OCI-LY3 (cell line): ENCODE measurements at regions not wholly inside any gene's neighbourhood (a gene's known extent, or its start where the extent isn't known, plus 50 kb on each side); places are given as distances from the start of the nearest gene placed in this dataset.

Experiments used
- H2AFZ ChIP-seq: fragments of 200-600, 300-600 bp; shearing (Covaris generic); 2 replicates; pipeline ENCODE4 v1.6.0; 2014; ENCODE audit warnings: antibody characterized with exemption, low read depth, low read length
- H3K27ac ChIP-seq: fragments of 200-600, 300-600 bp; sonication (generic); 2 replicates; pipeline ENCODE4 v1.5.1; 2014; ENCODE audit warnings: mild to moderate bottlenecking, low read length, moderate library complexity, mixed read lengths
- H3K27me3 ChIP-seq: fragments of 200-600, 300-600 bp; sonication (generic); 2 replicates; pipeline ENCODE4 v1.6.1; 2014; ENCODE audit warnings: low read depth, low read length, mixed read lengths
- H3K36me3 ChIP-seq: fragments of 200-600, 300-600 bp; sonication (generic); replicated peaks from 2 replicates; pipeline ENCODE3; 2014; ENCODE audit warnings: low read depth, low read length, mixed read lengths
- H3K4me1 ChIP-seq: fragments of 300-600, 200-600 bp; sonication (generic); 2 replicates; pipeline ENCODE4 v1.6.1; 2014; ENCODE audit warnings: low read length, mixed read lengths
- H3K4me2 ChIP-seq: fragments of 200-600, 300-600 bp; sonication (generic); 2 replicates; pipeline ENCODE4 v1.6.1; 2014; ENCODE audit warnings: low read length, mixed read lengths
- H3K4me3 ChIP-seq: fragments of 300-600, 200-600 bp; sonication (generic); 2 replicates; pipeline ENCODE4 v1.5.1; 2014; ENCODE audit warnings: antibody characterized with exemption, mild to moderate bottlenecking, low read length, moderate library complexity
- H3K79me2 ChIP-seq: fragments of 300-600, 200-600 bp; shearing (Covaris generic); 2 replicates; pipeline ENCODE4 v1.6.1; 2014; ENCODE audit warnings: mild to moderate bottlenecking, low read length, mixed read lengths
- H3K9ac ChIP-seq: fragments of 300-600, 200-600 bp; shearing (Covaris generic); 2 replicates; pipeline ENCODE4 v1.6.0; 2014; ENCODE audit warnings: mild to moderate bottlenecking, low read length, moderate library complexity
- H3K9me3 ChIP-seq: fragments of 200-600, 300-600 bp; shearing (Covaris generic); 2 replicates; pipeline ENCODE4 v1.6.1; 2014; ENCODE audit warnings: low read length, mixed read lengths; ENCODE audit not compliant: insufficient read depth
- H4K20me1 ChIP-seq: fragments of 200-600, 300-600 bp; sonication (generic); 2 replicates; pipeline ENCODE4 v1.6.1; 2016; ENCODE audit warnings: low read length, mixed read lengths; ENCODE audit not compliant: insufficient read depth
- CTCF ChIP-seq: fragments of 200-600, 300-600 bp; sonication (generic); IDR thresholded peaks from 2 replicates; pipeline ENCODE4 v1.5.1; 2014; ENCODE audit warnings: antibody characterized with exemption, low read length, low read depth
- EZH2phosphoT487 ChIP-seq: fragments of 200-600 bp; shearing (Covaris generic); IDR thresholded peaks from 2 replicates; pipeline ENCODE4 v1.6.1; 2018; ENCODE audit warnings: antibody characterized with exemption, mixed run types, low read depth

GRCh38 chr1:193701759-193702158, 515.3 kb upstream of the B3GALT2 start:
- H3K27ac ChIP-seq: no peak overlapping the region
- no peaks in the 10 kb centered on the region for H3K9me3 ChIP-seq
- H3K4me3 ChIP-seq: no peak overlapping the region
- H4K20me1 ChIP-seq: no peaks in the 10 kb centered on the region
- no peak overlapping the region for H2AFZ ChIP-seq
- no peaks in the 10 kb centered on the region for H3K79me2 ChIP-seq
- no peaks in the 10 kb centered on the region for H3K36me3 ChIP-seq
- no peak for TF ChIP-seq EZH2phosphoT487
- no peak for TF ChIP-seq CTCF
- no peak overlapping the region for H3K4me2 ChIP-seq
- no peak overlapping the region for H3K9ac ChIP-seq
- H3K27me3 ChIP-seq: no peaks in the 10 kb centered on the region
- H3K4me1 ChIP-seq: peaks cover 17% of the 10 kb centered on the region

GRCh38 chr1:193700710-193701355, 514.4 kb upstream of the B3GALT2 start:
- no peak overlapping the region for H3K9ac ChIP-seq
- H3K4me2 ChIP-seq: peak overlapping the region; percentile 29
- H3K79me2 ChIP-seq: no peaks in the 10 kb centered on the region
- H3K27ac ChIP-seq: no peak overlapping the region
- no peaks in the 10 kb centered on the region for H3K36me3 ChIP-seq
- no peaks in the 10 kb centered on the region for H4K20me1 ChIP-seq
- TF ChIP-seq CTCF: no peak
- TF ChIP-seq EZH2phosphoT487: no peak
- no peaks in the 10 kb centered on the region for H3K9me3 ChIP-seq
- peaks cover 17% of the 10 kb centered on the region for H3K4me1 ChIP-seq
- no peak overlapping the region for H2AFZ ChIP-seq
- no peak overlapping the region for H3K4me3 ChIP-seq
- H3K27me3 ChIP-seq: no peaks in the 10 kb centered on the region

- Histone ChIP-seq H3K27me3 (no peaks in the 10 kb centered on the region), H3K4me3 (no peak overlapping the region), H3K9ac (no peak overlapping the region), H3K27ac (no peak overlapping the region), H3K4me2 (no peak overlapping the region), H3K4me1 (peaks cover 17% of the 10 kb centered on the region), H3K36me3 (no peaks in the 10 kb centered on the region), H4K20me1 (no peaks in the 10 kb centered on the region), H2AFZ (no peak overlapping the region), H3K9me3 (no peaks in the 10 kb centered on the region), H3K79me2 (no peaks in the 10 kb centered on the region)
- no peak for TF ChIP-seq EZH2phosphoT487
- no peak for TF ChIP-seq CTCF
Measured at GRCh38 chr1:193699261-193699660, 512.8 kb upstream of the B3GALT2 start.

- Histone ChIP-seq H3K27me3 (no peaks in the 10 kb centered on the region), H4K20me1 (no peaks in the 10 kb centered on the region), H3K9me3 (no peaks in the 10 kb centered on the region), H3K9ac (no peak overlapping the region), H3K36me3 (no peaks in the 10 kb centered on the region), H3K4me3 (no peak overlapping the region), H3K4me1 (peaks cover 17% of the 10 kb centered on the region), H2AFZ (no peak overlapping the region), H3K4me2 (no peak overlapping the region), H3K27ac (no peak overlapping the region), H3K79me2 (no peaks in the 10 kb centered on the region)
- TF ChIP-seq EZH2phosphoT487 (no peak), CTCF (no peak)
Measured at GRCh38 chr1:193697776-193698175, 511.4 kb upstream of the B3GALT2 start.
